ENCODE measurements at regions not wholly inside any gene's neighbourhood (a gene's known extent, or its start where the extent isn't known, plus 50 kb on each side); places are given as distances from the start of the nearest gene placed in this dataset.

DNA sequence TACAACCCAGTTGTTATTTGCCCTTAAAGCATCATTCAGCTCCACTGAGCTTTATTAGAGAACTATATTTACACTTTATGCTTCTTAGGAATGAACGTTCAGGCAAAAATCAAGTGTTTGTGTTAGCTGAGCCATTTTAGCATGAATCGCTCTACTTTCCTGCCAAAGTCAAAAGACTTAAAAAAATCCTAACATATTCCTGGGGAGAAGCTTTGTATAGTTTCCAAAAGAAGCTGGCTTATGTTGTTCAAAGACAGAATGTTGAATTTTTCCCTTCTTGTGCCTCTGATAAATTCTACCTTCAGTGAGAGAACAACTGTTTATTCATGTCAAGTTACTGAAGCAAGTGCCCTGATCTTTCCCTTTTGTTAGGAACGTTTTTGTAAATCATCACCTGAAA, 771.5 kb upstream of the HS3ST1 start:
- peaks cover 0 to 7% (median 4%) of the 10 kb centered on the region in 7 donors for H3K9me3 Mint-ChIP-seq
- intact Hi-C loops (cut with micrococcal nuclease) = no loop called here
- no peak overlapping the region for H3K4me2 ChIP-seq (replicated peaks; ENCODE audit: extremely low read depth, low read length, poor library complexity, severe bottlenecking)
- H3K36me3 ChIP-seq (replicated peaks in 1 of 2; ENCODE audit: control insufficient read depth in 1 of 2, insufficient read depth in 2 of 2, low read length in 2 of 2) = no peaks in the 10 kb centered on the region
- no peak overlapping the region for H3K4me3 Mint-ChIP-seq
- no peak overlapping the region for H3K9ac ChIP-seq (ENCODE audit: insufficient read depth, low read length, poor library complexity, severe bottlenecking)
- TF ChIP-seq CTCF (IDR thresholded peaks at IDR 0.05) = no peak
- no peak overlapping the region for H3K27ac Mint-ChIP-seq
- H4K20me1 ChIP-seq (ENCODE audit: insufficient read depth, low read length) = no peaks in the 10 kb centered on the region
- H3K4me1 Mint-ChIP-seq = peaks cover 4% of the 10 kb centered on the region
- H2AFZ ChIP-seq (ENCODE audit: insufficient read depth, low read depth, low read length, poor library complexity, severe bottlenecking) = no peak overlapping the region
- H3K4me1 ChIP-seq (ENCODE audit: control insufficient read depth in 1 of 2, insufficient read depth in 2 of 2, low read length in 2 of 2) = no peaks in the 10 kb centered on the region
- H3K36me3 Mint-ChIP-seq = no peaks in the 10 kb centered on the region
- no peaks in the 10 kb centered on the region for H3K27me3 ChIP-seq (ENCODE audit: control insufficient read depth in 2 of 2, insufficient read depth in 2 of 2, low read length in 2 of 2)
- DNase-seq = no peak
- no peaks in the 10 kb centered on the region for H3K9me3 ChIP-seq (replicated peaks in 1 of 2; ENCODE audit: control insufficient read depth in 1 of 2, insufficient read depth in 1 of 2, low read length in 2 of 2)
- peaks cover 0 to 1% (median 0%) of the 10 kb centered on the region in 3 donors for H3K27me3 Mint-ChIP-seq (ENCODE audit: low read depth in 3 of 3)
- no CpG with 5 or more reads among the region's 3 CpGs for WGBS (ENCODE audit: insufficient coverage)
- H3K27ac ChIP-seq (ENCODE audit: low read depth in 1 of 2, low read length in 2 of 2) = no peak overlapping the region
- no peak overlapping the region for H3K4me3 ChIP-seq (replicated peaks in 1 of 3; ENCODE audit: low read depth in 2 of 3, low read length in 3 of 3)
- no peaks in the 10 kb centered on the region for H3K79me2 ChIP-seq (ENCODE audit: insufficient read depth, low read length)

DNA sequence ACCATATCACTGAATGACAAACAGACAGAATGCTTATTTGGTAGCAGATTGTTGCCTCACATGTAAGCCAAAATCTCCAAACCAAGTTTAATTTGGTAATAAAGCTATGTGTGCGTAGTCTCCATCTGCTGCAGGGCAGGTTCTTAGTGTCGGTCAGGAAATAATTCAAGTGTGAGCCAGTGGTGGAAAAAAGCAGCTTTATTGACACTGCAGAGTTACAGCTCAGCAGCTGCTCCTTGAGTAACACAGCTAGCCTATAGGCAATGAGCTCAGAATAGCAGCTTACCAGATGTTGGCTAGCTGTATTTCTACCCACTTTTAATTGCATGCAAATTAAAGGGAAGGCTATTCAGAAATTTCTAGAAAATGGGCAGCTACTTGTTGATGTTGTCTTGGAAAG, 757.8 kb upstream of the HS3ST1 start:
- H3K27ac Mint-ChIP-seq = peak overlapping the region in 1 of 7 donors; percentile 46
- Histone ChIP-seq H4K20me1 (ENCODE audit: insufficient read depth, low read length) (no peaks in the 10 kb centered on the region), H3K4me2 (replicated peaks; ENCODE audit: extremely low read depth, low read length, poor library complexity, severe bottlenecking) (no peak overlapping the region), H3K4me3 (replicated peaks in 1 of 3; ENCODE audit: low read depth in 2 of 3, low read length in 3 of 3) (no peak overlapping the region), H3K79me2 (ENCODE audit: insufficient read depth, low read length) (no peaks in the 10 kb centered on the region), H3K4me1 (ENCODE audit: control insufficient read depth in 1 of 2, insufficient read depth in 2 of 2, low read length in 2 of 2) (no peaks in the 10 kb centered on the region), H2AFZ (ENCODE audit: insufficient read depth, low read depth, low read length, poor library complexity, severe bottlenecking) (no peak overlapping the region), H3K27me3 (ENCODE audit: control insufficient read depth in 2 of 2, insufficient read depth in 2 of 2, low read length in 2 of 2) (peaks cover 0 to 2% of the 10 kb centered on the region in 2 donors), H3K36me3 (replicated peaks in 1 of 2; ENCODE audit: control insufficient read depth in 1 of 2, insufficient read depth in 2 of 2, low read length in 2 of 2) (no peaks in the 10 kb centered on the region), H3K9me3 (replicated peaks in 1 of 2; ENCODE audit: control insufficient read depth in 1 of 2, insufficient read depth in 1 of 2, low read length in 2 of 2) (no peaks in the 10 kb centered on the region), H3K9ac (ENCODE audit: insufficient read depth, low read length, poor library complexity, severe bottlenecking) (no peak overlapping the region), H3K27ac (ENCODE audit: low read depth in 1 of 2, low read length in 2 of 2) (no peak overlapping the region)
- no peaks in the 10 kb centered on the region for H3K4me1 Mint-ChIP-seq
- no peak overlapping the region for H3K4me3 Mint-ChIP-seq
- H3K9me3 Mint-ChIP-seq = peaks cover 0 to 3% (median 0%) of the 10 kb centered on the region in 7 donors
- TF ChIP-seq CTCF (IDR thresholded peaks at IDR 0.05) = no peak
- intact Hi-C loops (cut with micrococcal nuclease) = no loop called here
- WGBS (ENCODE audit: insufficient coverage) = 100% methylated on average over 2 of the region's 2 CpGs
- no peaks in the 10 kb centered on the region for H3K36me3 Mint-ChIP-seq
- DNase-seq = no peak
- peaks cover 0 to 3% (median 0%) of the 10 kb centered on the region in 3 donors for H3K27me3 Mint-ChIP-seq (ENCODE audit: low read depth in 3 of 3)
